Body of pancreas (tissue), 4 donors: ENCODE measurements at regions not wholly inside any gene's neighbourhood (a gene's known extent, or its start where the extent isn't known, plus 50 kb on each side); places are given as distances from the start of the nearest gene placed in this dataset.

Experiments
- ATAC-seq: fragments of 150-250 bp; one replicate; pipeline ENCODE4 v1.9.1; 2016
- DNase-seq, 4 donors: peaks; one replicate each; pipeline ENCODE4 v3.0.0-alpha.2; 2019
- H3K27ac ChIP-seq, 4 donors: fragments of 200-600 bp; sonication (generic); 1 replicate in 3 of 4; 2 replicates in 1 of 4; pipeline versions ENCODE4 v1.5.1 to v1.6.1; 2016 to 2019; ENCODE audit warnings: mild to moderate bottlenecking in 1 of 4, mixed read lengths in 1 of 4, moderate library complexity in 1 of 4
- H3K27me3 ChIP-seq, 2 donors: fragments of 200-600 bp; sonication (generic); one replicate each; pipeline ENCODE4 v1.6.0; 2016; ENCODE audit warnings: mild to moderate bottlenecking in 1 of 2
- H3K36me3 ChIP-seq, 2 donors: fragments of 200-600 bp; sonication (generic); replicated peaks in 1 of 2; 2 replicates each; pipeline ENCODE4 v1.5.1; 2016; ENCODE audit warnings: low read depth in 2 of 2; ENCODE audit not compliant: insufficient read depth in 1 of 2
- H3K4me1 ChIP-seq: fragments of 200-600 bp; sonication (generic); one replicate; pipeline ENCODE4 v1.6.0; 2016
- H3K4me3 ChIP-seq, 2 donors: fragments of 200-600 bp; sonication (generic); 1 replicate in 1 of 2; 2 replicates in 1 of 2; pipeline ENCODE4 v1.5.1; 2016 to 2019
- H3K9me3 ChIP-seq, 3 donors: fragments of 200-600 bp; sonication (generic); 1 replicate in 2 of 3; 2 replicates in 1 of 3; pipeline ENCODE4 v1.5.1; 2016
- POLR2A ChIP-seq, 3 donors: fragments of 450-650 bp; IDR thresholded peaks; one replicate each; pipeline ENCODE4 v1.6.1; 2016; ENCODE audit warnings: antibody characterized with exemption in 3 of 3, mild to moderate bottlenecking in 2 of 3
- WGBS, 2 donors: methylation state at CpG; one replicate each; pipeline ENCODE4 v1.1.5; 2017; 5-methylcytosine and 5-hydroxymethylcytosine counted together
- intact Hi-C: fragments of 100-400 bp; cut with DNase I; formaldehyde crosslinking; loops from one replicate; pipeline ENCODE4 v1.15.1; 2023
- TF ChIP-seq, protein P1 (sequence below), 7 experiments: fragments of 450-650 bp in 4 of 7; fragments of 200-600 bp in 3 of 7; sonication (generic) in 3 of 7; IDR thresholded peaks; one replicate each; pipeline ENCODE4 v1.5.1; 2016 to 2019; ENCODE audit warnings: antibody characterized with exemption in 7 of 7

DNA sequence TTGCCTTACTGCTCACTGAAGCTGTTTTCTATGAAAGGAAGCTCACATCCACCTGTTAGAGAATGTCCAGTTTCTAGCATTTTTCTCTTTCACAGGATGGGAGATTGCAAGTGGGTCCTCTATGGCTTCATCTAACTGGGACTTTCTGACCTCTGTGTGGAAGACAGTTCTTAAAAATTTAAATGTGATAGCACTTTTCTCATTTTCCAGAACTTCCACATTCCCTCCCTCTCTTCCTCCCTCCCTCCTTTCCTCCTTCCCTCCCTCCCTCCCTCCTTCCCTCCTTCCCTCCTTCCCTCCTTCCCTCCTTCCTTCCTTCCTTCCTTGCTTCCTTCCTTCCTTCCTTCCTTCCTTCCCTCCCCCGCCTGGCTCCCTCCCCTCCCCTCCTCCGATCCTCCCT lies 291.1 kb downstream of the DOK5 start:
- Histone ChIP-seq H3K4me3 (no peak overlapping the region), H3K4me1 (no peaks in the 10 kb centered on the region), H3K36me3 (no peaks in the 10 kb centered on the region), H3K27me3 (no peaks in the 10 kb centered on the region), H3K27ac (no peak overlapping the region), H3K9me3 (no peaks in the 10 kb centered on the region)
- ATAC-seq: no peak
- DNase-seq: no peak
- no peak for TF ChIP-seq POLR2A (IDR thresholded peaks at IDR 0.05)
- TF ChIP-seq, protein P1, sequence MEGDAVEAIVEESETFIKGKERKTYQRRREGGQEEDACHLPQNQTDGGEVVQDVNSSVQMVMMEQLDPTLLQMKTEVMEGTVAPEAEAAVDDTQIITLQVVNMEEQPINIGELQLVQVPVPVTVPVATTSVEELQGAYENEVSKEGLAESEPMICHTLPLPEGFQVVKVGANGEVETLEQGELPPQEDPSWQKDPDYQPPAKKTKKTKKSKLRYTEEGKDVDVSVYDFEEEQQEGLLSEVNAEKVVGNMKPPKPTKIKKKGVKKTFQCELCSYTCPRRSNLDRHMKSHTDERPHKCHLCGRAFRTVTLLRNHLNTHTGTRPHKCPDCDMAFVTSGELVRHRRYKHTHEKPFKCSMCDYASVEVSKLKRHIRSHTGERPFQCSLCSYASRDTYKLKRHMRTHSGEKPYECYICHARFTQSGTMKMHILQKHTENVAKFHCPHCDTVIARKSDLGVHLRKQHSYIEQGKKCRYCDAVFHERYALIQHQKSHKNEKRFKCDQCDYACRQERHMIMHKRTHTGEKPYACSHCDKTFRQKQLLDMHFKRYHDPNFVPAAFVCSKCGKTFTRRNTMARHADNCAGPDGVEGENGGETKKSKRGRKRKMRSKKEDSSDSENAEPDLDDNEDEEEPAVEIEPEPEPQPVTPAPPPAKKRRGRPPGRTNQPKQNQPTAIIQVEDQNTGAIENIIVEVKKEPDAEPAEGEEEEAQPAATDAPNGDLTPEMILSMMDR (IDR thresholded peaks at IDR 0.05): no peak
- WGBS, 2 donors: 81 to 87% methylated on average over 2 of the region's 2 CpGs
- intact Hi-C loops: no loop called here

DNA sequence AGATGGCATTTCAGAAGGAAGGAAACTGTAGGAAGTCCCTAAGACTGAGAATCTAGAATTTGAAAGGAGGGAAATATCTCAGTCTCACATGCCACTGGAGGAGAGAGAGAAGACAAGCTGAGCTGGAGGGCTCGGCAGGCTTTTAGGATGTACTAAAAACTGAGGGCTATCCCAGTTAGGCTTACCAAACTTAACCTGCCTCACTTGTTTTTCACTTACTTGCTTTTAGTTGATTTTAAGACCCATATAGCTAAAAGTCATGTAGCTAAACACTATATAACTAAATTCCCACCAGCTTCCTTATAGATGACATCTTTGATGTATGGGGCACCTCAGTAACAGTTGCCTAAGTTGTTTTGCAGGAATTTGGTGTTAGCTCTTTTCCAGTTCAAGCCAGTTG lies 288.0 kb downstream of the DOK5 start:
- Histone ChIP-seq H3K4me1 (no peaks in the 10 kb centered on the region), H3K27me3 (no peaks in the 10 kb centered on the region), H3K4me3 (no peak overlapping the region), H3K9me3 (no peaks in the 10 kb centered on the region), H3K27ac (no peak overlapping the region), H3K36me3 (no peaks in the 10 kb centered on the region)
- ATAC-seq (no peak), DNase-seq (no peak)
- WGBS, 2 donors: 91 to 100% methylated on average over 1 of the region's 1 CpG
- intact Hi-C loops: no loop called here
- no peak for TF ChIP-seq POLR2A (IDR thresholded peaks at IDR 0.05)
- TF ChIP-seq, protein P1 (IDR thresholded peaks at IDR 0.05): no peak

DNA sequence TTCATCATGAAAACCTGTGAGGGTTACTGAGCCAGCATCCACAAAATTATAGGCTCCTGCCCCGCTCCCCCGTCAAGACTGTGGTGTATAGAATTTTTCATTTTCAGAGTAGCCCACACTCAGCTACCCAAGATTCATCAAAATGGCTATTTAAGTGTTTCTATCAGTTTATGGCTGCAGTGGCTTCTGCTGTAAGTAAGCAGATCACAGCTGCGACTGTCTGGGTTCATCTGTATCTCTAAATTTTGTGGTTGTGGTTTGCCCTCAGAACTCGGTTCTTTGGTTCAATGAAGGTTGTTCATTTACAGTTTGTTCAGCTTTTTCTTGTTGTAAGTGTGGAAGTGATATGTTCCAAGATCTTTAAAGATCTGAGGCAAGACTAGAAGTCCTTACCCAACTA lies 284.2 kb downstream of the DOK5 start:
- WGBS, 2 donors: 76 to 78% methylated on average over 4 of the region's 4 CpGs
- intact Hi-C loops: no loop called here

DNA sequence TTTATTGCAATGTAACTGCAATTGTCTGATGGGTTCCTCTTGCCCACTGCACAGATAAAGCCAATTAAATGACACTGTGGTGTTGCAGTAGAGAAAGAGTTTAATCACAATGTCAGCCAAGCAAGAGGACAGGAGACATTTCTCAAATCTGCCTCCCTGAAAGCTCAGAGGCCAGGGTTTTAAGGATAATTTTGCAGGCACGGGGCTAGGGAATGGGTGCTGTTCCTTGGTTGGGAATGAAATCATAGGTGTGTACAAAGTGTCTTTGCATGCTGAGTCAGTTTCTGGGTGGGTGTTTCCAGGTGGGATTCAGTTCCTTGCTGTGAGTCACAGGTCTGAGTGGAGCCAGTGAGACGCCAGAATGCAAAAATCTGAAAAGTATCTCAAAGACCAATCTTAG lies 271.4 kb downstream of the DOK5 start:
- Histone ChIP-seq H3K4me1 (no peaks in the 10 kb centered on the region), H3K36me3 (no peaks in the 10 kb centered on the region), H3K9me3 (no peaks in the 10 kb centered on the region), H3K27ac (no peak overlapping the region), H3K4me3 (no peak overlapping the region), H3K27me3 (no peaks in the 10 kb centered on the region)
- DNase-seq: no peak
- 62 to 76% methylated on average over 2 of the region's 2 CpGs for WGBS, 2 donors
- TF ChIP-seq, protein P1 (IDR thresholded peaks at IDR 0.05): no peak
- no peak for TF ChIP-seq POLR2A (IDR thresholded peaks at IDR 0.05)
- no peak for ATAC-seq
- intact Hi-C loops: no loop called here

More for the DNA sequence above, 284.2 kb downstream of the DOK5 start:
- Histone ChIP-seq H3K9me3 (no peaks in the 10 kb centered on the region), H3K27me3 (no peaks in the 10 kb centered on the region), H3K36me3 (no peaks in the 10 kb centered on the region), H3K4me3 (no peak overlapping the region), H3K27ac (no peak overlapping the region), H3K4me1 (no peaks in the 10 kb centered on the region)
- TF ChIP-seq, protein P1 (IDR thresholded peaks at IDR 0.05): no peak
- TF ChIP-seq POLR2A (IDR thresholded peaks at IDR 0.05): no peak
- no peak for DNase-seq
- ATAC-seq: no peak

DNA sequence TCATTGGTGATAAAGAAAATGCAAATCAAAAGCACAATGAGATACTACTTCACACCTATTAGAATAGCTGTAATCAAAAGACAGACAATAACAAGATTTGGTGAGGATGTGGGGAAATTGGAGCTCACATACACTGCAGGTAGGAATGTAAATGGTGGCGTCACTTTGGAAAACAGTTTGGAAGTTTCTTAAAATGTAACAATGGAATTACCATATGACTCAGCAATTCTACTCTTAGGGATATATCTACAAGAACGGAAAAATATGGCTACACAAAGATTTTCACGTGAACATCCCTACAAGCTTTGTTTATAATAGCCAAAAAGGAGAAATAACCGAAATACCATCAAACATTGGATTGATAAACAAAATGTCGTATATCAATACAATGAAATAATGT lies 270.4 kb downstream of the DOK5 start:
- no peak overlapping the region for H3K27ac ChIP-seq
- intact Hi-C loops: no loop called here

More for the DNA sequence above, 270.4 kb downstream of the DOK5 start:
- 82 to 88% methylated on average over 5 of the region's 5 CpGs for WGBS, 2 donors
- Histone ChIP-seq H3K9me3 (no peaks in the 10 kb centered on the region), H3K36me3 (no peaks in the 10 kb centered on the region), H3K4me1 (no peaks in the 10 kb centered on the region), H3K4me3 (no peak overlapping the region), H3K27me3 (no peaks in the 10 kb centered on the region)
- DNase-seq (no peak), ATAC-seq (no peak)
- TF ChIP-seq, protein P1 (IDR thresholded peaks at IDR 0.05): no peak
- no peak for TF ChIP-seq POLR2A (IDR thresholded peaks at IDR 0.05)
